Left renal pelvis (tissue), 4 donors: ENCODE measurements at regions not wholly inside any gene's neighbourhood (a gene's known extent, or its start where the extent isn't known, plus 50 kb on each side); places are given as distances from the start of the nearest gene placed in this dataset.
A peak's percentile ranks its signal among the peaks of the same experiment; 100 is the strongest.
"Not testable (repeated sequence)": the region's sequence is repeated elsewhere in the genome, so short reads cannot be mapped to it uniquely, and the experiment has no call there.

Experiments used
- DNase-seq, 4 donors: peaks; one replicate each; pipeline ENCODE4 v3.0.0-alpha.2; 2013; ENCODE audit warnings: low read depth in 4 of 4, low spot score in 3 of 4

DNA sequence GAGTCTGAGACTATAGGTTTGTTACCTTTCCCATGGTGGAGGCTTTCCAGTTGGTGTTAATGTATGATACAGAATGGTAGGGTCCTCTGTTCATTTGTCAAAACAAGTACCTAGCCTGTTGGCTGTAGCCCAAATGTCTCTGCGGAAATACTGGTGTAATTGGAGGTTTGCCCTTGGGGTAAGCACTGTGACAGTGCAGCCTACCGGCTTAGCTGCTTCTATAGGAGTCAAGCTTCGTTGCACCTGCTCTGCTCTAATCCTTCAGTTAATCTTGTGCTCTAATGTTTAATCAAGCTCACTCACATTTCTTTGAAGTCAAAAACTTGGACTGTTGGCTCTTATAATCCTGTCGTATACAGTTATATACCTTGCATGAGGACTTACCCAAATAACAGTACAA is 203.4 kb downstream of the CCNG2 start:
- DNase-seq, result peak in 2 of 4 donors; percentile 21 to 22

- not testable (repeated sequence) for DNase-seq
These were observed 209.9 kb downstream of the CCNG2 start for GRCh38 chr4:77366876-77367275.

GRCh38 chr4:77367638-77368037 is 210.6 kb downstream of the CCNG2 start:
- no peak for DNase-seq

GRCh38 chr4:77372375-77372774 is 215.4 kb downstream of the CCNG2 start:
- DNase-seq, result no peak

DNA sequence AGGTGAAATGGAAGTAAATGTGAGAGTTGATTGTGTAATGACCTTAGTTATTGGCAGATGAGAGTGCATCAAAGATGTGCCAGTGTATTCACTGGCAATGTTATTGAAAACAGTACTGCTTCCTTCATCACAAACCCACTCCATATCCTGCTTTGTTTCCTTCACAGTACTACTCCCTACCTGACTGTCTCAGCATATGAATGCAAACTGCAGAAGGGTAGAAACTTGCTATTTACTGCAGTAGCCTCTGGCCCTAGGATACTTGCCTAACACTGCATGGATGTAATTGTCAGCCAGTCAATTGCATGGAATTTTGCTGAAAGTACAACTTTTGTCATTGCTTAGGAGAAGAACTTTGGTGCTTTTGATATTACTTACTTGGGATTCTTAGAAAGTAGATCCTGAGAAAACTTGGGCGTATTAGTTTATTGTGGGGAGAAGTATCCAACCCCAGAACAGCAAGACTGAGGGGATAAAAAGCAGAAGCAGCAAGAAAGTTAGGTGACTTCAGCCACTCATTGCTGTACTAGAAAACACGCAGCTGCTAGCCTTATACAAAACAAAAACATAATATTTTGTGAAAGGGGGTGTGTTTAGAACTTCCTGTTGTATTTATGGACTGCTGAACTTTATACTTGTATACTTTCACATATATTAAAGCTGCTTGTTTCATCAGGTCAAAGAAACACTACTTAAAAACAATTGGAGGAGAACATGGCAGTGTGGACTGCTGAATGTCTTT is 219.0 kb downstream of the CCNG2 start:
- no peak for DNase-seq

DNA sequence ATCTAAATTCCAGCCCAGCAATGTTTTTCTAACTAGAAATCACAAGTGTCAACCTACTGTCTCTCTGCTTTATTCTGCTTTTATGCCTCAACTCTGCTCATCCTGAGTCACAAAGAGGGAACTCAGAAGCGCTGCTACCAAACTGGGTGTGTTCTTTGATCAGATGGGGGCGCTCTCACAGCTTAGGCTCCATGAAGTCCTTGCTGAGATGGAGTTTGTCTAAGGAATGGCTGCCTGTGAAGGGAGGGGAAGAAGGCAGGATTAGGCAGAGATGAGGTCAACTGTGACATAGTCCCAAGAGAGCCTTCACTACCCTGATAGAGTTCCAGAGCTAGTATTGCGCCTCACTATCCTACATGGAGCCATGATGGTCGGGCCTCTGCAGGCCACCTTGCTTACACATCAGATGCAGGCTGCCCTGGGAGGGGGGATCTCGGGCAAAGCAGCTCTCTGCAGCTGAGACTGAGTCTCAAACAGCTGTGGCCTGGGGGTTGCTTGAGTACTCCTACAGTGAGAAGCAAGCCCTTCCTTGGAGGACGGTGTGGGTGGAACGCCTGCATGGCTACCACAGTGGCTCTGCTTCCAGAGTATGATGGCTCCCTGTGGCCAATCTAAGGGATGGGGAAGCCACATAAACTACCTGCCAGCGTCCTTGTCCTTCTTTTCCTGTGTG is 219.9 kb downstream of the CCNG2 start:
- DNase-seq, result no peak

DNA sequence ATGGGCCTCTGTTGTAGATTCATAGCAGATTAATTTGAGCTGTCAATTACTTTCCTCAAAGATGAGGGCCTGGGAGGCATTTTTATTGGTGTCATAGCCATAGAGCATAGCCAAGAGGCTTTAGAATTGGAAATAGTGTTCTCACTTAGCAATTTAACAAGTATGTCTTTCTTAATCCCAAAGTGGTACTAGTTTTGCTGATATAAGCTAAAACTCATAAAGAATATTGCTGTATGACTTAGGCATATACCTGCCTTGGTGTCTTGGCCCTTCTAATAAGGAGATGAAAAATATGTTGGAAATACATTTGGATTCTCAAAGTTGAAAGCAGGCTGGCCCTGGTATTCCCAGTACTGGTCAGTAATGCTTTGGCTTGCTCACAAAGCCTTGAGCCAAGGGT is 221.5 kb upstream of the CXCL13 start:
- no peak for DNase-seq

- peak; percentile 12 to 45 (median 40) for DNase-seq
These were observed 220.3 kb upstream of the CXCL13 start for GRCh38 chr4:77385124-77385969.

GRCh38 chr4:77393996-77394395 is 211.6 kb upstream of the CXCL13 start:
- DNase-seq, result no peak

DNA sequence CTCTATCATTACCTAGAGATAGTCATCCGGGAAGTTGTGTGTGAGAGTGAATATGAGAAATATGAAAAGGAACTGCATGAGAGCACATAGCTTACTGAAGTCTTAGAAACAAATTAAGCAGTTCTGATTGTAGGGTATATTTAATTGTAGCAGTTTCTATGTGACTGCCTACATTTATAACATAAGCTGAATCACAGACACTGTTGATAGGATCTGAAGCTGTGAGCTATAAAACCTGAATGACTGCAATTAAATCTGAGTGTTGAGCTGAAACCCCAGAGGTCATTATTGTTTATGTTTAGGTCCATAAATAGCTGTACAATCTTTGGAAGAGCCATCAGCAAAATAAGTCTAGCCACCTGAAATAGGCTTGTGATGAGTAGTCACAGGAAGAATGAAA is 210.1 kb upstream of the CXCL13 start:
- no peak for DNase-seq

- no peak for DNase-seq
These were observed 207.4 kb upstream of the CXCL13 start for GRCh38 chr4:77398256-77398655.

- DNase-seq, result no peak
These were observed 205.8 kb upstream of the CXCL13 start for GRCh38 chr4:77399831-77400230.

GRCh38 chr4:77413766-77414165 is 191.9 kb upstream of the CXCL13 start:
- DNase-seq, result no peak

- DNase-seq, result no peak
These were observed 189.9 kb upstream of the CXCL13 start for GRCh38 chr4:77415689-77416088.

- DNase-seq, result no peak
These were observed 187.3 kb upstream of the CXCL13 start for GRCh38 chr4:77418333-77418732.

- DNase-seq, result no peak
These were observed 174.8 kb upstream of the CXCL13 start for GRCh38 chr4:77430847-77431246.

GRCh38 chr4:77431546-77431945 is 174.1 kb upstream of the CXCL13 start:
- no peak for DNase-seq

GRCh38 chr4:77432717-77433417 is 172.8 kb upstream of the CXCL13 start:
- no peak for DNase-seq

DNA sequence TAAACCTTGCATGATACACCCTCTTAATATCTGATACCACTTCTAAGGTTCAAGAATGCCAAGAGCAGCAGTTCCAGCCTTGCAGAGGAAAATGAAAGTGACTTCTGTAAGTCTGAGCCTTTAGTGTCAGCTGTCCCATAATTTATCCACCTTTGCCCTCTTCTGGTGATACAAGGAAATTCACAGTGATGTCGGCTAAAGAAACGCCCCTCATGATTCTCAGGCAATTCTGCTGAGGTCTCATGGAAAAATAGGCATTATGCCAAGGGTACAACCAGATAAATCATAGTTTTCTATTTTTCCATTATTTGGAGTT is 172.2 kb upstream of the CXCL13 start:
- peak; percentile 24 to 33 (median 24) for DNase-seq

DNA sequence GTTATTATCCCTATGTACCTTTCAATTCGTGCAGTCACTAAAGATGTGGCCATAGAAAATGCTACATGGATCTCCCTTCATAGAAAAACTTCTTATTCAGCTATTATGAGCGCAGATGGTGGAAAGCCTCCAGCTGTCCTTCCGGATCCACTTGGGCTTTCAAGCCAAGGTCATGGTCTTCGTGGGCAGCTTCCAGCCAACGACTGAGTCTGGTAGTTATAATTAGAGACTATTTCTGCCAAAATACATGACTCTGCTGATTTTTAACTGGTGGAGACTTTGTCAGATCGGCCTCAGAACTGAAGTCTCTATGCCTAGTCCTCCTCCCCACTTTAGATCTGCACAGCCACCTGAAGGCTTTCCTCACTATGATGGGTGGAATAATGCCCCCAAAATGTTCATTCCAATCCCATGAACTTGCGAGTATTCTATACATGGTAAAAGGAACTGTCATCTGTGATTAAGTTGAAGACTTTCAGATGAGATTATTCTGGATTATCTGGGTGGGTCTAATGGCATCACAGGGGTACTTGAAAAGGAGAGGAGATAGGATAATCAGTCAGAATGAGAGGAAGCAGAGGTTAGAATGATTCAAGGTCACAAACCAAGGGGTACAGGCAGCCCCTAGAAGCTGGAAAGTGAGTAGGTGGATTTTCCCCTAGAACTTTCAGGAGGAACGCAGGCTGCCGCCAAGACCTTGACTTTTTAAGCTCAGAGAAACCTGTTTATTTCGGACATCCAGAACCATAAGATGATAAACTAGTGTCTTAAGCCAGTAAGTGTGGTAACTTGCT is 171.1 kb upstream of the CXCL13 start:
- no peak for DNase-seq
